ENCODE measurements at regions not wholly inside any gene's neighbourhood (a gene's known extent, or its start where the extent isn't known, plus 50 kb on each side); places are given as distances from the start of the nearest gene placed in this dataset.

DNA sequence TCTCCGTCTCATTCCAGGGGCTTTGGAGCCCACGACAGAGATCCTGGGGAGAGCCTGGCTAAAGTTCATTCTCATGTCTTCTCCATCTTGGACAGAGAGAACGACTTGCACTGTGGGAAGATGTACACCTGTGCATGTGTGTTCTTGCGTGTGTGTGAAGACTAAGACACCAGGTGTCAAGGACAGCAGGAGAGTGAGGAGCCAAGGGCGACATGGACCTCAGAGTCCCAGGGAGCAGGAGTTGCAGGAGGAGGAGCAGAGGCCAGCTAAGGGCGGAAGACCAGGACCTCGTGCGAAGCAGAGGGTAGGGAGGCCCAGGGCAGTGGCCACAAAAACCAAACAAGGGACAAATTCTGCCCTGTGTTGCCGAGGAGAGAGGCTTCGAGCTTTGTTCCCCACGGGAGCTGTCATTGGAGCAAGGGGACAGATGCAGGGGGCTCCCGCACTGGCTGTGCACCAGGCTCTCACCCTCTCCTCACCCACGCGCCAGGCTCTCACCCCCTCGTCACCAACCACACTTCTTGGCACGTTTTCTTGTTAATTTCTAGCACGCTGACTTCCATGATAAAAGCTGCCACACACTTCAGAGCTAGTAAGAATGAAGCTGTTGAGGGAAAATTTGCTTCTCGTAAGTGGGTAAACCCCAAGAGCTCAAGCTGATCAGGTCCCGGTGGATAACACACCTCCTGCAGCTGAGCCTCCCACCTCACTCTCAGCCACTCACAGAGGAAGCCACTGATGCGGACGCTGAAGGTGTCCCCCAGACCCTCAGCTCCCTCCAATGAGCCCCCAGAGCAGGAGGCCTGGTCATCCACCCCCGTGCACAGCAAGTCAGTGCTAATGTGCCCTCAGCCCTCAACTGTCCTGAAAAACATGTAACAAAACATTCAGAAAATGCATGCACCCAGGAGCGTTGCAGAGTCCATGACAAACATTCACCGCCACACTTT is 62.6 kb downstream of the DLL1 start:
- DNase-seq (ENCODE audit: low read depth), result no peak
- TF ChIP-seq, protein P1, sequence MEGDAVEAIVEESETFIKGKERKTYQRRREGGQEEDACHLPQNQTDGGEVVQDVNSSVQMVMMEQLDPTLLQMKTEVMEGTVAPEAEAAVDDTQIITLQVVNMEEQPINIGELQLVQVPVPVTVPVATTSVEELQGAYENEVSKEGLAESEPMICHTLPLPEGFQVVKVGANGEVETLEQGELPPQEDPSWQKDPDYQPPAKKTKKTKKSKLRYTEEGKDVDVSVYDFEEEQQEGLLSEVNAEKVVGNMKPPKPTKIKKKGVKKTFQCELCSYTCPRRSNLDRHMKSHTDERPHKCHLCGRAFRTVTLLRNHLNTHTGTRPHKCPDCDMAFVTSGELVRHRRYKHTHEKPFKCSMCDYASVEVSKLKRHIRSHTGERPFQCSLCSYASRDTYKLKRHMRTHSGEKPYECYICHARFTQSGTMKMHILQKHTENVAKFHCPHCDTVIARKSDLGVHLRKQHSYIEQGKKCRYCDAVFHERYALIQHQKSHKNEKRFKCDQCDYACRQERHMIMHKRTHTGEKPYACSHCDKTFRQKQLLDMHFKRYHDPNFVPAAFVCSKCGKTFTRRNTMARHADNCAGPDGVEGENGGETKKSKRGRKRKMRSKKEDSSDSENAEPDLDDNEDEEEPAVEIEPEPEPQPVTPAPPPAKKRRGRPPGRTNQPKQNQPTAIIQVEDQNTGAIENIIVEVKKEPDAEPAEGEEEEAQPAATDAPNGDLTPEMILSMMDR (IDR thresholded peaks at IDR 0.05; ENCODE audit: low read length, missing control alignments), result no peak
- no peak overlapping the region for H3K4me3 ChIP-seq (replicated peaks; ENCODE audit: low read depth, low read length)

DNA sequence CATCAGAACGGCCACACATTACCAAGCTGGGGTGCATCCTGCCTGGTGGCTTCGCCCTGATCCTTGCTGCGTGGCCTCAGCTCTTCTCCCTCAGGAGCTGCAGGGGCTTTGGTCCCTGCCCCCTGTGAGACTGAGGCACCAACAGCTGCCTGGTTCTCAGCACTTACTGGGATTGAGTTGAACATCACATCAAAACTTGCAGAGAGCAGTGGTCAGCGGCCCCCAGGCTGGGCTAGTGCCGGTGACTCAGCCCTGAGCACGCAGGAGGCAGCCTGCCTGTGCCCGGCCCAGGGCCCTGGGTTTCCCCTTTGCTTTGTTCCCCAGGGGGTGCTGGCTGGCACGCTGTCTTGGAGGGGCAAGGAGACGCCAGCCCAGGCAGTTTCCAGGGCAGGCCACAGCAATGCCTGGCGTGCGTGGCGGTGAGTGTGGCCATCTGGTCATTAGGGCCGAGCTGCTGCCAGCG is 63.3 kb downstream of the DLL1 start:
- DNase-seq (ENCODE audit: low read depth), result no peak
- TF ChIP-seq, protein P1 (IDR thresholded peaks at IDR 0.05; ENCODE audit: low read length, missing control alignments), result no peak

DNA sequence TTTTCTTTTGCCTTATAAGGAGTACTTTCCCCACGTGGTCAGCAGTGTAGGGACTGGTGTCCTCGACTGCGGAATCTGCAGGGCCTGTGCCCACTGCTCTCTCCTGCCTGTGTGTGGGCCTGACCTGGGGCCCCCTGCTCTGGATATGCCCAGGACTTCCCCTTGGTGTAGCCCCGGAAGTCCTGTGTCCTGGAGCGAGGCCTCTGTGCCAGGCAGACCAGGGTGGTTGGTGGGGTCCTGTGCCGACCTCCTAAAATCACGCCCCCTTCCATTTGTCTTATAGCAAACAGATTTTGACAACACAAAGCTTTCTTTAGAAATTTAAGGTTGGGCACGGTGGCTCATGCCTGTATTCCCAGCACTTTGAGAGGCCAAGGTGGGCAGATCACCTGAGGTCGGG is 64.2 kb downstream of the DLL1 start:
- TF ChIP-seq, protein P1 (IDR thresholded peaks at IDR 0.05; ENCODE audit: low read length, missing control alignments), result no peak
- H3K4me3 ChIP-seq (replicated peaks; ENCODE audit: low read depth, low read length), result no peak overlapping the region
- DNase-seq (ENCODE audit: low read depth), result no peak

More for the DNA sequence above, 63.3 kb downstream of the DLL1 start:
- H3K4me3 ChIP-seq (replicated peaks; ENCODE audit: low read depth, low read length), result no peak overlapping the region

DNA sequence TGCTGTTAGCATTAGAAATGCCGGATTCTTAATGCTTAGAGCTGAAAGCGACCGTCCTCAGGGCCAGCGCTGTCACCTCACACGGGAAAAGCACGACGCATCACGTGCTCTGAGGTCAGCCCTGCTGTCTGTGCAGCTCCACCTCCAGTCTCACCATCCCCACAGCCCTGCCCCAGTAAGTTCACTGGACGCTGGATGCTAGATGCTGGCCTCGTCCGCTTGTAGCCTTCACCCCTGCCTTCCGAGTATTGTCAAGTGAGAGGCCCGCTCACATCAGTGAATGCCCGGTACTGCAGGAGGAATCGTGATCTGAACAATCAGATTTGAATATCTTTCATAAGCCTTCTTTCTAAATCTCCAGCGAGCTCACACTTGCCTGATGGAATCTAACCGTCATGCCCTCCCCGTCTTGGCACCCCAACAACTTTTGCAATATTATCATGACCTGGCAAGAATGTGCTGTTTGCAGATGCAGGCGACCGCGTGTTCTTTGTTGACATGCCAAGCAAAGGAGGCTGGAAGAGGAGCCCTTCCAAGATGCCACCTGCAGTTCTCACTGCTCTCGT is 64.9 kb downstream of the DLL1 start:
- DNase-seq (ENCODE audit: low read depth), result no peak
- no peak overlapping the region for H3K4me3 ChIP-seq (replicated peaks; ENCODE audit: low read depth, low read length)
- TF ChIP-seq, protein P1 (IDR thresholded peaks at IDR 0.05; ENCODE audit: low read length, missing control alignments), result no peak

DNA sequence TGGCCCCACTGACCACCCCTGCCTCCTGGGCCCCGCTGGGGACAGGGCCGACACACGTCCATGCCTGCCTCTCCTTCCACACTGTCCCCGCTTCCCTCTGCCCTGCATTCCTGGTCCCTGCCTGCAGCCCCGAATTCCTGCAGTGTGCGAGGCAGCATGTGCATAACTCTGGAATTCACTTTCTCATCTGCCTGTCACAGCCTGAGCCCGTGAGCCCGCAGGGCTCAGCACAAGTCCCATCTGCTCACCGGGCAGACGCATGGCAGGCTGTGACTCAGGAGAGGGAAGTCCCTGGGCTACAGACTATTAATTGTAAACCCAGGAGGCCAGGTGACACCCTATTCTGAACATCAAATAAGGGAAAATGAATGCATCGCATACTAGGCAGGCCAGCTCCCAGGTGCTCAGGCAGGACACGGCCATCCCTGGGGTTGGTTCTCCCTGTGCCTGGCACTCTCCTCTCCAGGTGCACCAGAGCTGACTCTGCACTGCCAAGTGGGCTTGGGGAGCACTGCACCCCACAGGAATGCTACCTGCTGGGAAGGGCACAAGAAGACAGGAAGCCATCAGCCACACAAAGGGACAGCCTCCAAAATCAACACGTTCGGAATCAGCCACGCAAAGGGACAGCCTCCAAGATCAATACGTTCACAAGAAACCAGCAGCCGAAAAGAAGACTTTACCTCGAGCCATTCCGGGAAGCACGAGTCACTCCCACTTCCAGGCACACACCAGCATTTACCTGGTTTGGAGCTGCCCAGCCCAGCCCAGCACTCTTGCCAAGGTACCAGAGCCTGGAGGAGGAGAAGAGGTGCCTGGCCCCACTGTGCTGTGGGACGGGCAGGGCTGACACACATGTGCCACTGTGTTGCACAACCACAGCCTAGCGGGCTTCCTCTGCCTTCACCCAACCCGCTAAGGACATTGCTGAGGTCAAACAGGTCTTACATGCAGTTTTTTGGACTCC is 65.9 kb downstream of the DLL1 start:
- H3K4me3 ChIP-seq (replicated peaks; ENCODE audit: low read depth, low read length), result no peak overlapping the region
- no peak for DNase-seq (ENCODE audit: low read depth)
- TF ChIP-seq, protein P1 (IDR thresholded peaks at IDR 0.05; ENCODE audit: low read length, missing control alignments), result no peak

Data from fibroblast of pulmonary artery (primary cell).